ENCODE measurements at regions not wholly inside any gene's neighbourhood (a gene's known extent, or its start where the extent isn't known, plus 50 kb on each side); places are given as distances from the start of the nearest gene placed in this dataset.

GRCh38 chr4:36551697-36552214, 270.3 kb downstream of the DTHD1 start:
- no peaks in the 10 kb centered on the region for H3K9me3 Mint-ChIP-seq (ENCODE audit: unreplicated experiment)
- no peaks in the 10 kb centered on the region for H3K36me3 ChIP-seq (ENCODE audit: insufficient read depth, low read length)
- no peak overlapping the region for H3K27ac Mint-ChIP-seq (ENCODE audit: unreplicated experiment)
- H3K4me3 Mint-ChIP-seq (ENCODE audit: unreplicated experiment) = no peak overlapping the region
- FAIRE-seq = no peak
- no peak overlapping the region for H3K4me2 ChIP-seq (ENCODE audit: low read length)
- H3K4me3 ChIP-seq (ENCODE audit: insufficient read depth, low read depth, low read length) = no peak overlapping the region
- H3K36me3 Mint-ChIP-seq (ENCODE audit: low read depth, unreplicated experiment) = no peaks in the 10 kb centered on the region
- no peaks in the 10 kb centered on the region for H3K9me3 ChIP-seq (ENCODE audit: insufficient read depth, low read depth, low read length)
- H4K20me1 ChIP-seq (ENCODE audit: insufficient read depth, low read length) = no peaks in the 10 kb centered on the region
- H3K27ac ChIP-seq (ENCODE audit: low read depth, low read length) = no peak overlapping the region
- no peaks in the 10 kb centered on the region for H3K79me2 ChIP-seq (ENCODE audit: insufficient read depth, low read length)
- no peak for DNase-seq (ENCODE audit: low read depth)
- no peak for TF ChIP-seq EZH2 (IDR thresholded peaks at IDR 0.05; ENCODE audit: insufficient read depth, low read length)
- TF ChIP-seq, protein P1, sequence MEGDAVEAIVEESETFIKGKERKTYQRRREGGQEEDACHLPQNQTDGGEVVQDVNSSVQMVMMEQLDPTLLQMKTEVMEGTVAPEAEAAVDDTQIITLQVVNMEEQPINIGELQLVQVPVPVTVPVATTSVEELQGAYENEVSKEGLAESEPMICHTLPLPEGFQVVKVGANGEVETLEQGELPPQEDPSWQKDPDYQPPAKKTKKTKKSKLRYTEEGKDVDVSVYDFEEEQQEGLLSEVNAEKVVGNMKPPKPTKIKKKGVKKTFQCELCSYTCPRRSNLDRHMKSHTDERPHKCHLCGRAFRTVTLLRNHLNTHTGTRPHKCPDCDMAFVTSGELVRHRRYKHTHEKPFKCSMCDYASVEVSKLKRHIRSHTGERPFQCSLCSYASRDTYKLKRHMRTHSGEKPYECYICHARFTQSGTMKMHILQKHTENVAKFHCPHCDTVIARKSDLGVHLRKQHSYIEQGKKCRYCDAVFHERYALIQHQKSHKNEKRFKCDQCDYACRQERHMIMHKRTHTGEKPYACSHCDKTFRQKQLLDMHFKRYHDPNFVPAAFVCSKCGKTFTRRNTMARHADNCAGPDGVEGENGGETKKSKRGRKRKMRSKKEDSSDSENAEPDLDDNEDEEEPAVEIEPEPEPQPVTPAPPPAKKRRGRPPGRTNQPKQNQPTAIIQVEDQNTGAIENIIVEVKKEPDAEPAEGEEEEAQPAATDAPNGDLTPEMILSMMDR (IDR thresholded peaks at IDR 0.05; ENCODE audit: insufficient read depth, low read depth, low read length) = no peak
- no peaks in the 10 kb centered on the region for H3K27me3 Mint-ChIP-seq (ENCODE audit: low read depth, unreplicated experiment)
- H3K4me1 Mint-ChIP-seq (ENCODE audit: low read depth, unreplicated experiment) = peaks cover 5% of the 10 kb centered on the region
- H3K9ac ChIP-seq (ENCODE audit: low read length) = no peak overlapping the region
- no peak overlapping the region for H2AFZ ChIP-seq (ENCODE audit: low read depth, low read length)
- no peaks in the 10 kb centered on the region for H3K4me1 ChIP-seq (ENCODE audit: insufficient read depth, low read length)
- no peaks in the 10 kb centered on the region for H3K27me3 ChIP-seq (ENCODE audit: insufficient read depth, low read length)

GRCh38 chr4:36553029-36553428, 271.6 kb downstream of the DTHD1 start:
- Histone ChIP-seq H3K27me3 (ENCODE audit: insufficient read depth, low read length) (no peaks in the 10 kb centered on the region), H3K4me3 (ENCODE audit: insufficient read depth, low read depth, low read length) (no peak overlapping the region), H3K36me3 (ENCODE audit: insufficient read depth, low read length) (no peaks in the 10 kb centered on the region), H3K4me2 (ENCODE audit: low read length) (no peak overlapping the region), H3K27ac (ENCODE audit: low read depth, low read length) (no peak overlapping the region), H3K9ac (ENCODE audit: low read length) (no peak overlapping the region), H3K79me2 (ENCODE audit: insufficient read depth, low read length) (no peaks in the 10 kb centered on the region), H3K9me3 (ENCODE audit: insufficient read depth, low read depth, low read length) (no peaks in the 10 kb centered on the region), H3K4me1 (ENCODE audit: insufficient read depth, low read length) (no peaks in the 10 kb centered on the region), H4K20me1 (ENCODE audit: insufficient read depth, low read length) (no peaks in the 10 kb centered on the region), H2AFZ (ENCODE audit: low read depth, low read length) (no peak overlapping the region)
- no peak overlapping the region for H3K27ac Mint-ChIP-seq (ENCODE audit: unreplicated experiment)
- no peak overlapping the region for H3K4me3 Mint-ChIP-seq (ENCODE audit: unreplicated experiment)
- no peaks in the 10 kb centered on the region for H3K36me3 Mint-ChIP-seq (ENCODE audit: low read depth, unreplicated experiment)
- no peak for DNase-seq (ENCODE audit: low read depth)
- no peaks in the 10 kb centered on the region for H3K9me3 Mint-ChIP-seq (ENCODE audit: unreplicated experiment)
- no peaks in the 10 kb centered on the region for H3K27me3 Mint-ChIP-seq (ENCODE audit: low read depth, unreplicated experiment)
- TF ChIP-seq EZH2 (IDR thresholded peaks at IDR 0.05; ENCODE audit: insufficient read depth, low read length) = no peak
- TF ChIP-seq, protein P1 (IDR thresholded peaks at IDR 0.05; ENCODE audit: insufficient read depth, low read depth, low read length) = no peak
- H3K4me1 Mint-ChIP-seq (ENCODE audit: low read depth, unreplicated experiment) = peaks cover 5% of the 10 kb centered on the region
- no peak for FAIRE-seq

- TF ChIP-seq, protein P1 (IDR thresholded peaks at IDR 0.05; ENCODE audit: insufficient read depth, low read depth, low read length) = no peak
- no peak for TF ChIP-seq EZH2 (IDR thresholded peaks at IDR 0.05; ENCODE audit: insufficient read depth, low read length)
- Histone ChIP-seq H3K36me3 (ENCODE audit: insufficient read depth, low read length) (no peaks in the 10 kb centered on the region), H3K27me3 (ENCODE audit: insufficient read depth, low read length) (no peaks in the 10 kb centered on the region), H3K9me3 (ENCODE audit: insufficient read depth, low read depth, low read length) (no peaks in the 10 kb centered on the region), H2AFZ (ENCODE audit: low read depth, low read length) (no peak overlapping the region), H3K4me1 (ENCODE audit: insufficient read depth, low read length) (no peaks in the 10 kb centered on the region), H4K20me1 (ENCODE audit: insufficient read depth, low read length) (no peaks in the 10 kb centered on the region), H3K79me2 (ENCODE audit: insufficient read depth, low read length) (no peaks in the 10 kb centered on the region), H3K9ac (ENCODE audit: low read length) (no peak overlapping the region), H3K27ac (ENCODE audit: low read depth, low read length) (no peak overlapping the region), H3K4me3 (ENCODE audit: insufficient read depth, low read depth, low read length) (no peak overlapping the region), H3K4me2 (ENCODE audit: low read length) (no peak overlapping the region)
- Mint-ChIP-seq H3K27ac (ENCODE audit: unreplicated experiment) (no peak overlapping the region), H3K9me3 (ENCODE audit: unreplicated experiment) (no peaks in the 10 kb centered on the region), H3K4me1 (ENCODE audit: low read depth, unreplicated experiment) (peaks cover 5% of the 10 kb centered on the region), H3K27me3 (ENCODE audit: low read depth, unreplicated experiment) (no peaks in the 10 kb centered on the region), H3K4me3 (ENCODE audit: unreplicated experiment) (no peak overlapping the region), H3K36me3 (ENCODE audit: low read depth, unreplicated experiment) (no peaks in the 10 kb centered on the region)
- no peak for FAIRE-seq
- no peak for DNase-seq (ENCODE audit: low read depth)
Observed at GRCh38 chr4:36553453-36553852, 272.0 kb downstream of the DTHD1 start.
